Ishikawa (cell line): ENCODE measurements at regions not wholly inside any gene's neighbourhood (a gene's known extent, or its start where the extent isn't known, plus 50 kb on each side); places are given as distances from the start of the nearest gene placed in this dataset.

Experiments
- CEBPB ChIP-seq: IDR thresholded peaks from 2 replicates; pipeline ENCODE4 v1.6.1; 2012
- CREB1 ChIP-seq: IDR thresholded peaks from 2 replicates; pipeline ENCODE4 v1.6.1; 2012; ENCODE audit warnings: low read depth
- EGR1 ChIP-seq: IDR thresholded peaks from 2 replicates; pipeline ENCODE4 v1.6.1; 2012
- EP300 ChIP-seq: IDR thresholded peaks from 2 replicates; pipeline ENCODE4 v1.6.1; 2012; ENCODE audit warnings: borderline replicate concordance
- FOXM1 ChIP-seq: IDR thresholded peaks from 2 replicates; pipeline ENCODE4 v1.6.1; 2012; ENCODE audit warnings: low read depth, borderline replicate concordance
- NFIC ChIP-seq: IDR thresholded peaks from 2 replicates; pipeline ENCODE4 v1.6.1; 2012
- RAD21 ChIP-seq: IDR thresholded peaks from 2 replicates; pipeline ENCODE4 v1.6.1; 2012; ENCODE audit warnings: low read depth
- TAF1 ChIP-seq: IDR thresholded peaks from 2 replicates; pipeline ENCODE4 v1.6.1; 2012; ENCODE audit warnings: low read depth, mild to moderate bottlenecking
- TCF12 ChIP-seq: IDR thresholded peaks from 2 replicates; pipeline ENCODE4 v1.6.1; 2012; ENCODE audit warnings: low read depth
- TEAD4 ChIP-seq: IDR thresholded peaks from 2 replicates; pipeline ENCODE4 v1.6.1; 2012
- YY1 ChIP-seq: IDR thresholded peaks from 2 replicates; pipeline ENCODE4 v1.6.1; 2012; ENCODE audit warnings: low read depth
- ZBTB7A ChIP-seq: IDR thresholded peaks from 2 replicates; pipeline ENCODE4 v1.6.1; 2012; ENCODE audit warnings: low read depth
- TF ChIP-seq, protein P1 (sequence below): IDR thresholded peaks from 2 replicates; pipeline ENCODE4 v1.6.1; 2012
- TF ChIP-seq, protein P2 (sequence below): IDR thresholded peaks from 2 replicates; pipeline ENCODE4 v1.6.1; 2012; ENCODE audit warnings: low read depth, mild to moderate bottlenecking
- TF ChIP-seq, protein P3 (sequence below): IDR thresholded peaks from 2 replicates; pipeline ENCODE4 v1.6.1; 2012

DNA sequence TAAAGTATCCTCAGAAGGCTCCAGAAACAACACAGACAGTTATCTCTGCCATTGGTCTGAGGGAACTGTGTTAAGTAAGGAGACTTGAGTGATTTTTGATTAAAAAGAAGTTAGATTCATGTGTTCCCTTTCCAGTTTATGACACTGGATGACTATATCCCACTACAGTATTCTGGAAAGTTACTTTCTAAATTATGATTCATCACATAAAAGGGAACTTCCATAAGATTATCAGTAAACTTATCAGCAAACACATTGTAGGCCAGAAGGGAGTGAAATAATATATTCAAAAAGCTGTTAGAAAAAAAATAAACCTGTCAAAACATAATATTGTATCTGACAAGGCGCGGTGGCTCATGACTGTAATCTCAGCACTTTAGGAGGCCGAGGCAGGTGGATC is 700.0 kb downstream of the SLITRK6 start:
- no peak for TF ChIP-seq CREB1
- TF ChIP-seq EGR1 = no peak
- TF ChIP-seq FOXM1 = no peak
- TF ChIP-seq TEAD4 = no peak
- TF ChIP-seq TAF1 = no peak
- no peak for TF ChIP-seq ZBTB7A
- TF ChIP-seq, protein P1, sequence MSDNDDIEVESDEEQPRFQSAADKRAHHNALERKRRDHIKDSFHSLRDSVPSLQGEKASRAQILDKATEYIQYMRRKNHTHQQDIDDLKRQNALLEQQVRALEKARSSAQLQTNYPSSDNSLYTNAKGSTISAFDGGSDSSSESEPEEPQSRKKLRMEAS = no peak
- TF ChIP-seq, protein P2, sequence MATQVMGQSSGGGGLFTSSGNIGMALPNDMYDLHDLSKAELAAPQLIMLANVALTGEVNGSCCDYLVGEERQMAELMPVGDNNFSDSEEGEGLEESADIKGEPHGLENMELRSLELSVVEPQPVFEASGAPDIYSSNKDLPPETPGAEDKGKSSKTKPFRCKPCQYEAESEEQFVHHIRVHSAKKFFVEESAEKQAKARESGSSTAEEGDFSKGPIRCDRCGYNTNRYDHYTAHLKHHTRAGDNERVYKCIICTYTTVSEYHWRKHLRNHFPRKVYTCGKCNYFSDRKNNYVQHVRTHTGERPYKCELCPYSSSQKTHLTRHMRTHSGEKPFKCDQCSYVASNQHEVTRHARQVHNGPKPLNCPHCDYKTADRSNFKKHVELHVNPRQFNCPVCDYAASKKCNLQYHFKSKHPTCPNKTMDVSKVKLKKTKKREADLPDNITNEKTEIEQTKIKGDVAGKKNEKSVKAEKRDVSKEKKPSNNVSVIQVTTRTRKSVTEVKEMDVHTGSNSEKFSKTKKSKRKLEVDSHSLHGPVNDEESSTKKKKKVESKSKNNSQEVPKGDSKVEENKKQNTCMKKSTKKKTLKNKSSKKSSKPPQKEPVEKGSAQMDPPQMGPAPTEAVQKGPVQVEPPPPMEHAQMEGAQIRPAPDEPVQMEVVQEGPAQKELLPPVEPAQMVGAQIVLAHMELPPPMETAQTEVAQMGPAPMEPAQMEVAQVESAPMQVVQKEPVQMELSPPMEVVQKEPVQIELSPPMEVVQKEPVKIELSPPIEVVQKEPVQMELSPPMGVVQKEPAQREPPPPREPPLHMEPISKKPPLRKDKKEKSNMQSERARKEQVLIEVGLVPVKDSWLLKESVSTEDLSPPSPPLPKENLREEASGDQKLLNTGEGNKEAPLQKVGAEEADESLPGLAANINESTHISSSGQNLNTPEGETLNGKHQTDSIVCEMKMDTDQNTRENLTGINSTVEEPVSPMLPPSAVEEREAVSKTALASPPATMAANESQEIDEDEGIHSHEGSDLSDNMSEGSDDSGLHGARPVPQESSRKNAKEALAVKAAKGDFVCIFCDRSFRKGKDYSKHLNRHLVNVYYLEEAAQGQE = no peak
- TF ChIP-seq YY1 = no peak
- no peak for TF ChIP-seq RAD21
- TF ChIP-seq TCF12 = no peak

DNA sequence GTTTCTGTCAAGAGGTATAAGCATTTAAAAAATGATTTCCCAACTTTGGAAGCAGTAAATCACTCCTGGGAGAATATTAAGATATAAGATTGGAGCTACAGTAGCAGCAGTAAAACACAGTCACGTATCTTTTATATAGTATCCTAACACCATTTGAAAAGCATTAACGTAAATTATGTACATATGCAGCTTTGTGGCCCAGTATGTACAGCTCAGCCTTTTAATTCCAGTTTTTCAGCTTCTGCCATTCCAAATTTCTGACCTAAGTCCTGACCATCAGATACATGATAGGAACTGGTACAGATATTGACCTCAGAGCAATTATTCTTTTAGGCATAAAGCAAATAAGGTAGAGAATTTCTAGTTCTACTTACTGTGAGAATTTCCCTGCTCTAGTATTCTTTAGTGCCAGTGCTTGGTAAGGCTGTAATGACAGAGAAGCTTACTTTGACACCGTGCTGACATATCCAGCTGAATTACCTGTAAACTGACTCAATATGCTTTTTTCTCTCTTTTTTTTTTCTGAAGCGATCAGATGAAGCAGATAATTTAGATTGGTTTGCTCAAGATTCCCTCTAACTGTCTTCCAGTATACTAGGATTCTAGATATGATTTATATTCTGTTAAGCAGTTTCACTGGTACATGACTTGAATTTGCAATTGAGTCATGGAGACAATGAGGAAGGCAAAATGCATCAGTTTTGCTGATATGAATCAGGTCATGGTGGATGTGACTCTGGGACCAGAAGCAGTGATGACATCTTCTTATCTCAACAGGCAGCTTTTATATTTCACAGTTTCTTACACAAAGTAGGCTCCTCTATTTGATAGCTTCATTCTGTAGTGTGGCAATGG is 703.6 kb downstream of the SLITRK6 start:
- TF ChIP-seq, protein P3, sequence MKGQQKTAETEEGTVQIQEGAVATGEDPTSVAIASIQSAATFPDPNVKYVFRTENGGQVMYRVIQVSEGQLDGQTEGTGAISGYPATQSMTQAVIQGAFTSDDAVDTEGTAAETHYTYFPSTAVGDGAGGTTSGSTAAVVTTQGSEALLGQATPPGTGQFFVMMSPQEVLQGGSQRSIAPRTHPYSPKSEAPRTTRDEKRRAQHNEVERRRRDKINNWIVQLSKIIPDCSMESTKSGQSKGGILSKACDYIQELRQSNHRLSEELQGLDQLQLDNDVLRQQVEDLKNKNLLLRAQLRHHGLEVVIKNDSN = no peak
- TF ChIP-seq, protein P2 = no peak
- TF ChIP-seq YY1 = no peak

DNA sequence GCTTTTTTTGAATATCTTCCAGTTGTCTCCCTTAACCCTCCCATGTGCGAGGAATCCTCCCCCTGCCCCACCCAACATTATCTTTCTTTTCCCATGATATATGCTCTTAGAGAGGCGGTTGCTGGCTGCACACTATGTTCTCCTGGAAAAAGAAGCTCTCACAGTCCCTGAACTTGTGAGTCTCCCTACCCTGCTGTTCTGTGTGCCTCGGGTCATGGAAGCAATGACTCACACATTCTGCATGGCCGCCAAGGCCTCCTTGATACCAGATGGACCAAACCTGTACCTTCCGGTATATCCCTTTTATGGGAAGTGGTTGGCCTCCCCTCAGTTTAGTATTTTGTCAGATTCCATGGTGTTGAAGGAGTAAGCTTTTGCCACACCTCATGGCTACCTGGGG is 705.4 kb downstream of the SLITRK6 start:
- TF ChIP-seq EGR1 (no peak), TEAD4 (no peak), TAF1 (no peak), CEBPB (no peak), YY1 (no peak), FOXM1 (no peak), RAD21 (no peak)
- TF ChIP-seq, protein P3 = no peak
- TF ChIP-seq, protein P1 = no peak

DNA sequence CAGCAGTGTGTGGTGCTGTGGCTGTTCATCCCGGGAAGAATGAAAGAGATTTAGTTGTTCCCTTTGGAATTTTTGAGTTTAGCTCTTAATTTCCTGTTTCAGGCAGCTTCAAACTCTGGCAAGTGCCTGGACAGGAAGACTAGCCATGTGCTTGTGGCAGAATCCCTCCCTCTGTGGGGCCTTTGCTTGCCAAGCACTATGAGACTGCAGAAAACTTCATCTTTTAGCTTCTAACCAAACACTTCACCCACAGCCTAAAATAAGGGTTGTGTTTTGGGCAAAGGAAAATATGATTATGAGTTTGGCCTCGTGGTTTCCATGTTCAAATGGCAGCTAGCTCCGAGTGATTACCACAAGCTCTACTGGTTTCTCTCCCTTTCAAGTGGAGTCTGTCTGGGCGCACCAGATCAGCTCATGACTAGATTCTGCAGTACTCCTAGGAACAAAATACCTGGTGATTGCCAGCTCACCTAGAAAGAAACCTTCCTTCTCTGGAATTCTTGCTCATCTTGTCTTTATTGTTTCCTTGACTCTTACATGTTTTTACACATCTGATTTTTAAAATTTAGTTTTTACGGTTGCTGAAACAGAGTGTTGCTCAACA is 707.5 kb downstream of the SLITRK6 start:
- TF ChIP-seq, protein P1 = no peak
- TF ChIP-seq, protein P2 = no peak
- no peak for TF ChIP-seq TCF12

DNA sequence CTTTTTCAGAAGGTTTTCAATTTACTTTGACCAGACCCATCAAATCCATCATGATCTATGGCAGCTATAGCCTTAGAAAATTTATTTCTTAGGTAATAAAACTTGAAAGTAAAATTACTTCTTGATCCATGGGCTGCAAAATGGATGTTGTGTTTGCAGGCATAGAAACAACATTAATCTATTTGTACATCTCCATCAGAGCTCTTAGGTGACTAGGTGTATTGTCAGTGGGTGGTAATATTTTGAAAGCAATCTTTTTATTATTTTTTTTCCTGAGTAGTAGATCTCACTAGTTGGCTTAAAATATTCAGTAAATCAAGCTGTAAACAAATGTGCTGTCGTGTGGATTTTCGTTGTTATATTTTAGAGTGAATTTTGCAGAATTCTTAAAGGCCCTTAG is 710.0 kb downstream of the SLITRK6 start:
- TF ChIP-seq CEBPB (no peak), TCF12 (no peak), TEAD4 (no peak), TAF1 (no peak), ZBTB7A (no peak), RAD21 (no peak), EP300 (no peak), YY1 (no peak), FOXM1 (no peak), EGR1 (no peak), NFIC (no peak), CREB1 (no peak)
- TF ChIP-seq, protein P1 = no peak
- TF ChIP-seq, protein P3 = no peak
- TF ChIP-seq, protein P2 = no peak
